ENCODE measurements at regions not wholly inside any gene's neighbourhood (a gene's known extent, or its start where the extent isn't known, plus 50 kb on each side); places are given as distances from the start of the nearest gene placed in this dataset.

- intact Hi-C loops (cut with micrococcal nuclease) = no loop called here
- H3K4me3 ChIP-seq = no peak overlapping the region
- no peak for TF ChIP-seq CTCF (IDR thresholded peaks at IDR 0.05; ENCODE audit: borderline replicate concordance)
- DNase-seq = no peak
- no peaks in the 10 kb centered on the region for H3K4me1 ChIP-seq
- H3K36me3 ChIP-seq = no peaks in the 10 kb centered on the region
- H3K9me3 ChIP-seq (replicated peaks) = peaks cover 6% of the 10 kb centered on the region
- H3K27ac ChIP-seq (replicated peaks) = no peak overlapping the region
- no peaks in the 10 kb centered on the region for H3K27me3 ChIP-seq (ENCODE audit: low read depth)
Observed at GRCh38 chr14:34220378-34220706, 241.7 kb downstream of the SPTSSA start.

GRCh38 chr14:34219661-34220377 lies 242.2 kb downstream of the SPTSSA start:
- H3K36me3 ChIP-seq = no peaks in the 10 kb centered on the region
- no peak for DNase-seq
- TF ChIP-seq CTCF (IDR thresholded peaks at IDR 0.05; ENCODE audit: borderline replicate concordance) = no peak
- intact Hi-C loops (cut with micrococcal nuclease) = no loop called here
- H3K27ac ChIP-seq (replicated peaks) = no peak overlapping the region
- no peaks in the 10 kb centered on the region for H3K4me1 ChIP-seq
- peaks cover 6% of the 10 kb centered on the region for H3K9me3 ChIP-seq (replicated peaks)
- H3K27me3 ChIP-seq (ENCODE audit: low read depth) = no peaks in the 10 kb centered on the region
- no peak overlapping the region for H3K4me3 ChIP-seq

- intact Hi-C loops (cut with micrococcal nuclease) = no loop called here
- TF ChIP-seq CTCF (IDR thresholded peaks at IDR 0.05; ENCODE audit: borderline replicate concordance) = no peak
- no peak for DNase-seq
- peaks cover 6% of the 10 kb centered on the region for H3K9me3 ChIP-seq (replicated peaks)
- no peak overlapping the region for H3K27ac ChIP-seq (replicated peaks)
- no peak overlapping the region for H3K4me3 ChIP-seq
- no peaks in the 10 kb centered on the region for H3K27me3 ChIP-seq (ENCODE audit: low read depth)
- H3K4me1 ChIP-seq = no peaks in the 10 kb centered on the region
- no peaks in the 10 kb centered on the region for H3K36me3 ChIP-seq
Observed at GRCh38 chr14:34218881-34219280, 243.2 kb downstream of the SPTSSA start.

- no peak for TF ChIP-seq CTCF (IDR thresholded peaks at IDR 0.05; ENCODE audit: borderline replicate concordance)
- intact Hi-C loops (cut with micrococcal nuclease) = no loop called here
- peaks cover 6% of the 10 kb centered on the region for H3K9me3 ChIP-seq (replicated peaks)
- no peaks in the 10 kb centered on the region for H3K4me1 ChIP-seq
- H3K27ac ChIP-seq (replicated peaks) = no peak overlapping the region
- H3K27me3 ChIP-seq (ENCODE audit: low read depth) = no peaks in the 10 kb centered on the region
- no peak for DNase-seq
- H3K36me3 ChIP-seq = no peaks in the 10 kb centered on the region
- no peak overlapping the region for H3K4me3 ChIP-seq
Observed at GRCh38 chr14:34214961-34215360, 247.1 kb downstream of the SPTSSA start.

- H3K27me3 ChIP-seq (ENCODE audit: low read depth) = no peaks in the 10 kb centered on the region
- H3K4me1 ChIP-seq = no peaks in the 10 kb centered on the region
- H3K27ac ChIP-seq (replicated peaks) = no peak overlapping the region
- no peak overlapping the region for H3K4me3 ChIP-seq
- no peak for DNase-seq
- intact Hi-C loops (cut with micrococcal nuclease) = no loop called here
- no peaks in the 10 kb centered on the region for H3K36me3 ChIP-seq
- no peak for TF ChIP-seq CTCF (IDR thresholded peaks at IDR 0.05; ENCODE audit: borderline replicate concordance)
- H3K9me3 ChIP-seq (replicated peaks) = peaks cover 6% of the 10 kb centered on the region
Observed at GRCh38 chr14:34213332-34213731, 248.7 kb downstream of the SPTSSA start.

All from left ventricle myocardium inferior (tissue), 1 donor.